ENCODE measurements at regions not wholly inside any gene's neighbourhood (a gene's known extent, or its start where the extent isn't known, plus 50 kb on each side); places are given as distances from the start of the nearest gene placed in this dataset.

GRCh38 chr2:125746321-125747164 is 909.4 kb upstream of the GYPC start:
- no peaks in the 10 kb centered on the region for H3K9me3 ChIP-seq
- H3K36me3 ChIP-seq: no peaks in the 10 kb centered on the region
- intact Hi-C loops (cut with DNase I): no loop called here
- no peak overlapping the region for H3K27ac ChIP-seq
- DNase-seq (no peak), ATAC-seq (no peak)
- H3K27me3 ChIP-seq (ENCODE audit: low read depth): no peaks in the 10 kb centered on the region
- TF ChIP-seq CTCF (IDR thresholded peaks at IDR 0.05): no peak
- H3K4me1 ChIP-seq: no peaks in the 10 kb centered on the region
- no peak overlapping the region for H3K4me3 ChIP-seq

GRCh38 chr2:125747165-125747425 is 908.9 kb upstream of the GYPC start:
- intact Hi-C loops (cut with DNase I): no loop called here
- DNase-seq (no peak), ATAC-seq (no peak)
- TF ChIP-seq CTCF (IDR thresholded peaks at IDR 0.05): no peak
- no peaks in the 10 kb centered on the region for H3K27me3 ChIP-seq (ENCODE audit: low read depth)
- no peak overlapping the region for H3K4me3 ChIP-seq
- no peaks in the 10 kb centered on the region for H3K4me1 ChIP-seq
- H3K9me3 ChIP-seq: no peaks in the 10 kb centered on the region
- no peaks in the 10 kb centered on the region for H3K36me3 ChIP-seq
- no peak overlapping the region for H3K27ac ChIP-seq

- Histone ChIP-seq H3K27ac (no peak overlapping the region), H3K4me1 (no peaks in the 10 kb centered on the region), H3K27me3 (ENCODE audit: low read depth) (no peaks in the 10 kb centered on the region), H3K36me3 (no peaks in the 10 kb centered on the region), H3K9me3 (no peaks in the 10 kb centered on the region), H3K4me3 (no peak overlapping the region)
- DNase-seq: no peak
- no peak for TF ChIP-seq CTCF (IDR thresholded peaks at IDR 0.05)
- intact Hi-C loops (cut with DNase I): no loop called here
- no peak for ATAC-seq
These were observed 899.5 kb upstream of the GYPC start for GRCh38 chr2:125756431-125756830.

GRCh38 chr2:125796784-125797183 is 859.2 kb upstream of the GYPC start:
- Histone ChIP-seq H3K27me3 (ENCODE audit: low read depth) (no peaks in the 10 kb centered on the region), H3K27ac (no peak overlapping the region), H3K4me1 (no peaks in the 10 kb centered on the region), H3K9me3 (peaks cover 6% of the 10 kb centered on the region), H3K4me3 (no peak overlapping the region), H3K36me3 (no peaks in the 10 kb centered on the region)
- intact Hi-C loops (cut with DNase I): no loop called here
- no peak for TF ChIP-seq CTCF (IDR thresholded peaks at IDR 0.05)
- no peak for ATAC-seq
- no peak for DNase-seq

- Histone ChIP-seq H3K4me1 (no peaks in the 10 kb centered on the region), H3K9me3 (peaks cover 6% of the 10 kb centered on the region), H3K36me3 (no peaks in the 10 kb centered on the region), H3K4me3 (no peak overlapping the region), H3K27me3 (ENCODE audit: low read depth) (no peaks in the 10 kb centered on the region), H3K27ac (no peak overlapping the region)
- no peak for ATAC-seq
- TF ChIP-seq CTCF (IDR thresholded peaks at IDR 0.05): no peak
- intact Hi-C loops (cut with DNase I): no loop called here
- DNase-seq: no peak
These were observed 858.8 kb upstream of the GYPC start for GRCh38 chr2:125797192-125797591.
